SJSA1 (cell line): ENCODE measurements at regions not wholly inside any gene's neighbourhood (a gene's known extent, or its start where the extent isn't known, plus 50 kb on each side); places are given as distances from the start of the nearest gene placed in this dataset.

Experiments used
- DNase-seq, 2 experiments: peaks; one replicate each; pipeline ENCODE4 v3.0.0-alpha.2; 2015 to 2020; ENCODE audit warnings: low spot score in 2 of 2, low read depth in 1 of 2
- H3K27ac ChIP-seq: fragments of 250-450 bp; sonication (Bioruptor Pico); 2 replicates; pipeline ENCODE4 v1.5.1; 2020; ENCODE audit warnings: mild to moderate bottlenecking, moderate library complexity
- H3K27me3 ChIP-seq: fragments of 250-450 bp; sonication (Bioruptor Pico); replicated peaks from 2 replicates; pipeline ENCODE4 v1.5.1; 2020; ENCODE audit warnings: mild to moderate bottlenecking, moderate library complexity
- H3K36me3 ChIP-seq: fragments of 250-450 bp; sonication (Bioruptor Pico); 2 replicates; pipeline ENCODE4 v1.5.1; 2020; ENCODE audit warnings: mild to moderate bottlenecking
- H3K4me1 ChIP-seq: fragments of 250-450 bp; sonication (Bioruptor Pico); replicated peaks from 2 replicates; pipeline ENCODE4 v1.6.1; 2021; ENCODE audit warnings: mild to moderate bottlenecking
- H3K4me3 ChIP-seq: fragments of 250-450 bp; sonication (Bioruptor Pico); 2 replicates; pipeline ENCODE4 v1.5.1; 2020; ENCODE audit warnings: mild to moderate bottlenecking
- H3K9me3 ChIP-seq: fragments of 250-450 bp; sonication (Bioruptor Pico); replicated peaks from 2 replicates; pipeline ENCODE4 v1.5.1; 2020; ENCODE audit warnings: mild to moderate bottlenecking

DNA sequence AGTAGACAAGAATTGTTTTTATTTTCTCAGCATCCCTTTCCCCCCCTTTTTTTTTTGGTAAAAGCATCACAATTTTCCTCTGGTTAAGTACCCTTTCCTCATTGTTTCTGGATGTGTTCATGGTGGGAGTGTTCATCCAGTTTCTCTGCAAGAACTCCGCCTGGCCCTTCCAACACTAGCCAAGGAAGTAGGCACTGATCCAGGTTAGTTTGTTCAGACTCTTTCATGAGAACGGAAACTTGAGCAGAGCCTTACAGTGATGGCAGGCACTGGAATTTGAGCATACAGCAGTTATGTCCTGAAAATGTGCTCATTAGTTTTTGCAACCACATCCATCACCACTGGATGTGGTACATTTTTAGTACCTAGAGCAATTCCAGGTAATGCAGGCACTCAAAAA lies 336.1 kb upstream of the BOD1L1 start:
- no peak for DNase-seq
- Histone ChIP-seq H3K27me3 (no peaks in the 10 kb centered on the region), H3K4me1 (peaks cover 4% of the 10 kb centered on the region; the same call in 1 of the 2 replicates)

GRCh38 chr4:13966231-13967195 lies 339.0 kb upstream of the BOD1L1 start:
- Histone ChIP-seq H3K9me3 (no peaks in the 10 kb centered on the region), H3K4me1 (peaks cover 4% of the 10 kb centered on the region; the same call in 1 of the 2 replicates), H3K4me3 (no peak overlapping the region), H3K27ac (no peak overlapping the region), H3K27me3 (no peaks in the 10 kb centered on the region), H3K36me3 (no peaks in the 10 kb centered on the region)
- peak; percentile 11 to 45 for DNase-seq

More for the DNA sequence above, 336.1 kb upstream of the BOD1L1 start:
- Histone ChIP-seq H3K27ac (no peak overlapping the region), H3K9me3 (no peaks in the 10 kb centered on the region), H3K4me3 (no peak overlapping the region), H3K36me3 (no peaks in the 10 kb centered on the region)

- no peak for DNase-seq
- Histone ChIP-seq H3K36me3 (no peaks in the 10 kb centered on the region), H3K9me3 (no peaks in the 10 kb centered on the region), H3K4me3 (no peak overlapping the region), H3K4me1 (peaks cover 4% of the 10 kb centered on the region; the same call in 1 of the 2 replicates), H3K27ac (no peak overlapping the region), H3K27me3 (no peaks in the 10 kb centered on the region)
Measured at GRCh38 chr4:13968723-13969122, 341.2 kb upstream of the BOD1L1 start.

DNA sequence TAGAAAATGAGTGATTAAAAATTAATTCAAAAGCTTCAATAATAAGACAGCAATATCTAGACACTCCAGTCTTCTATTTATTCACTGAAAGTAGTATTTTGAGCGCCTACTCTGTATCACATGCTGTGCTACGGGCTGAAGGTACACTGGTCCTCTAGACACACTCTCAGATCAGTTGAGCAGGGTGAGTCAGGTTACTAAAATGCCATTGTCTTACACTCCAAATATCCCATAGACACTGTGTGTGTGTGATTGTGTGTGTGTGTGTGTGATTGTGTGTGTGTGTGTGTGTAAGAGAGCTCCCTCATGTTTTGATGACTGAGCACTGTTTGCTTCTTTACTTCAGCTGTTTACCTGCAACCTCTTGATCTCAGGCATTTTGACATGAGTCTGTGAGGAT lies 342.8 kb upstream of the BOD1L1 start:
- Histone ChIP-seq H3K27me3 (no peaks in the 10 kb centered on the region), H3K4me1 (peaks cover 4% of the 10 kb centered on the region; the same call in 1 of the 2 replicates), H3K4me3 (no peak overlapping the region), H3K27ac (no peak overlapping the region), H3K9me3 (no peaks in the 10 kb centered on the region), H3K36me3 (no peaks in the 10 kb centered on the region)
- DNase-seq = no peak

DNA sequence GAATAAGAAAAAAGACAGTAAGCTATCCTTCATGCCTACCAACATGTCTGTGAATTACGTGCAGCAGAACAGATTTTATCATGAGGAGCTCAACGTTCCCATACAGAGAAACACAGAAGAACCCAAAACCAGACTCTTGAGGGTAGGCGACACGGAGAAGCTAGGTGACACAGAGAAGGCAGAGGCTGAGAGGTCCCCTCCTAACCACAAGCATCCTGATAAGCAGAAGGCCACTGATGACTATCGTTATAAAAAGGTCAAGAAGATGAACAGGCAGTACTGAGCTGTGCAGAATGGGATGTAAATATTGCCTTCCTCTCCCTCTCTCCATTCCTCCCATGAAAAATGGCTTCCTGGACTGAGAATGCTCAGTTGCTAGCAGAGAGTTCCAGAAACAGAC lies 350.2 kb upstream of the BOD1L1 start:
- Histone ChIP-seq H3K4me3 (no peak overlapping the region), H3K4me1 (no peaks in the 10 kb centered on the region), H3K36me3 (no peaks in the 10 kb centered on the region), H3K27me3 (no peaks in the 10 kb centered on the region), H3K9me3 (no peaks in the 10 kb centered on the region), H3K27ac (no peak overlapping the region)
- DNase-seq = no peak

- Histone ChIP-seq H3K27ac (no peak overlapping the region), H3K4me3 (no peak overlapping the region), H3K36me3 (no peaks in the 10 kb centered on the region), H3K27me3 (no peaks in the 10 kb centered on the region), H3K9me3 (no peaks in the 10 kb centered on the region), H3K4me1 (no peaks in the 10 kb centered on the region)
- DNase-seq = peak in 1 of 2 experiments; percentile 31
Measured at GRCh38 chr4:13980317-13981310, 353.1 kb upstream of the BOD1L1 start.

GRCh38 chr4:13981499-13981898 lies 354.0 kb upstream of the BOD1L1 start:
- Histone ChIP-seq H3K36me3 (no peaks in the 10 kb centered on the region), H3K27me3 (no peaks in the 10 kb centered on the region), H3K4me1 (no peaks in the 10 kb centered on the region), H3K27ac (no peak overlapping the region), H3K9me3 (no peaks in the 10 kb centered on the region), H3K4me3 (no peak overlapping the region)
- DNase-seq = no peak

GRCh38 chr4:13982010-13982409 lies 354.5 kb upstream of the BOD1L1 start:
- no peaks in the 10 kb centered on the region for H3K27me3 ChIP-seq
- H3K27ac ChIP-seq = no peak overlapping the region
- no peaks in the 10 kb centered on the region for H3K4me1 ChIP-seq
- no peaks in the 10 kb centered on the region for H3K9me3 ChIP-seq
- no peak for DNase-seq
- H3K4me3 ChIP-seq = no peak overlapping the region
- H3K36me3 ChIP-seq = no peaks in the 10 kb centered on the region

DNA sequence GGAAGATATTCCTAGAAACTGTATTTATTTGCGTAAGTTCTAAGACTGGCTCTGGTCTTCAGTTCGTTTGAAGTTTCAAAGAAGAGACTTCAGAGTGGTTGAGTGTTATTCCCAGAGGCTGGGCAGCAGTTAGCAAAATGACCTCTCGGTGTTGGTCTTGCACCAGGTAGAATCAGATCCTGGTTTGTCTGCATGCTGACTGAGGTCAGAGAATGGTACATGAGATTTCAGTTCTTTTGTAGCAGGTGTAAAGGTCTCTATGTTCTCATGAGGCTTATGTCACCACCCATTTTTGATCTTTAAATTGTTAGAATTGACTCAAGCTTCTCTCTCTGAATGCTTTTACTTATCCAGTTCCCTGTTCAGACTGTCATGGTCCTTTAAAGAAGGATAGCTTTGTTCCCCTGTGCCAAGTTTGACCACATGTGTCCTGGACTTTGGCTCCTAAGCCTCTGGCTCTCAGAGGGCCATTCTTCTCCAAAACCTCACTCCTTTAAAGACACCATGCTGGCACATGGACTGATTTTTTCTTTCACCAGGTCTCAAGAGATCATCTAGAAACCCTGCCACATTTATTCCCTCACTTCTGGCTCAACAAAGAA lies 355.8 kb upstream of the BOD1L1 start:
- H3K4me1 ChIP-seq = no peaks in the 10 kb centered on the region
- no peak for DNase-seq

DNA sequence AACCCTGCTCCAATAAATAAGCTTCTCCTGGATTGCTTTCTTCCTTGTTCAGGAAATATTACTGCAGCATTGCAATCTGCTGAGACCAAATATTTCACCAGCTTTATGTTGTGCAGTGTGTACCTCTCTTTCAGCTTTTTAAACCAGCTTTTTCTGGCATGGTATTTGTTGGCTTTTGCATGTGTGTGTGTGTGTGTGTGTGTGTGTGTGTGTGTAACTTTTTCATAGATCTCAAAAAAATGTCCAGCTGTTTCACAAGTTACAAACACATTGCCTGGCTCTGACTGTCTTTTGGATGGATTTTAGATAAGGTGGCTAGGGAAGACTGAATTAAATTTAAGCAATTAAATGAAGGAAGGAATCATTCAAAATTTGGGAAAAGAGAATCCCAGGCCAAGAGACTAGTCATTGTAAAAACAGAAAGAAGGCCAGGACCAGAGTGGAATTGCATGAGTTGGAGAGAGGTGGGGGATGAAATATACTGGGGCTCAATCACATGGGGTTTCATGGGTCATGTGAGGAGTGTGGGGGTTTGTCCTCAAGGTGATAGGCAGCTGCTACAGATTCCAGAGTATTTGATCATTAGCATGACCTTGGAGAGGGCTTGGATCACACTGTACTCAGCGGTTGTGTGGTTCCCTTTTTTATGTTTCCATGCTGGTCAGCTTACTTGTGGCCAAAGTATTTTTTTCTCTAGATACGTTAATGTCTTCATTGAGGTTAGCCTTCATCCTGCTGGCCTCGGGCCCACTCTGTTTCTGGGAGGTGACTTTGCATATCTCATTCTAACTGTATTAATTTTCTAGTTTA lies 357.7 kb upstream of the BOD1L1 start:
- H3K27me3 ChIP-seq = no peaks in the 10 kb centered on the region
- H3K9me3 ChIP-seq = no peaks in the 10 kb centered on the region
- no peak overlapping the region for H3K27ac ChIP-seq
- DNase-seq = no peak
- no peaks in the 10 kb centered on the region for H3K36me3 ChIP-seq
- H3K4me3 ChIP-seq = no peak overlapping the region
- H3K4me1 ChIP-seq = no peaks in the 10 kb centered on the region

More for the DNA sequence above, 355.8 kb upstream of the BOD1L1 start:
- H3K36me3 ChIP-seq = no peaks in the 10 kb centered on the region
- no peaks in the 10 kb centered on the region for H3K27me3 ChIP-seq
- no peak overlapping the region for H3K4me3 ChIP-seq
- H3K9me3 ChIP-seq = no peaks in the 10 kb centered on the region
- H3K27ac ChIP-seq = no peak overlapping the region

- Histone ChIP-seq H3K9me3 (no peaks in the 10 kb centered on the region), H3K4me1 (no peaks in the 10 kb centered on the region), H3K36me3 (no peaks in the 10 kb centered on the region), H3K27me3 (no peaks in the 10 kb centered on the region), H3K4me3 (no peak overlapping the region), H3K27ac (no peak overlapping the region)
- no peak for DNase-seq
Measured at GRCh38 chr4:13985837-13986236, 358.3 kb upstream of the BOD1L1 start.

- Histone ChIP-seq H3K36me3 (no peaks in the 10 kb centered on the region), H3K4me1 (no peaks in the 10 kb centered on the region), H3K4me3 (no peak overlapping the region), H3K27ac (no peak overlapping the region), H3K9me3 (no peaks in the 10 kb centered on the region), H3K27me3 (no peaks in the 10 kb centered on the region)
- no peak for DNase-seq
Measured at GRCh38 chr4:13986548-13986947, 359.0 kb upstream of the BOD1L1 start.
